ENCODE measurements at regions not wholly inside any gene's neighbourhood (a gene's known extent, or its start where the extent isn't known, plus 50 kb on each side); places are given as distances from the start of the nearest gene placed in this dataset.
"Not testable (repeated sequence)": the region's sequence is repeated elsewhere in the genome, so short reads cannot be mapped to it uniquely, and the experiment has no call there.

GRCh38 chr3:165983284-165983683 lies 146.1 kb upstream of the BCHE start:
- no peaks in the 10 kb centered on the region for H3K4me1 ChIP-seq (ENCODE audit: control insufficient read depth, insufficient read depth, low read length)
- no peaks in the 10 kb centered on the region for H3K9me3 ChIP-seq (ENCODE audit: control insufficient read depth, insufficient read depth, low read depth, low read length)
- POLR2A ChIA-PET: no interaction called here
- CTCF ChIA-PET: no interaction called here
- H3K4me3 ChIP-seq (ENCODE audit: low read depth in 2 of 2, low read length in 2 of 2): no peak overlapping the region
- in situ Hi-C loops (cut with HindIII; ENCODE audit: low pct_unique_long_range_greater_than_20kb, low sequenced_read_pairs) (no loop called here), intact Hi-C loops (cut with micrococcal nuclease; ENCODE audit: unreplicated experiment) (no loop called here)
- BruUV-seq (replicated peaks): no TSS peak
- no peak for ATAC-seq
- H3K27me3 ChIP-seq (ENCODE audit: control insufficient read depth, insufficient read depth, low read length): no peaks in the 10 kb centered on the region
- no peak overlapping the region for H3K27ac ChIP-seq (ENCODE audit: low read length)
- no peak for DNase-seq (ENCODE audit: low read depth, low spot score)
- no peak for TF ChIP-seq TCF7L2 (IDR thresholded peaks at IDR 0.05; ENCODE audit: low read depth, low read length)
- no peak for TF ChIP-seq REST (IDR thresholded peaks at IDR 0.05; ENCODE audit: insufficient read depth in 1 of 2, low read depth in 2 of 2, low read length in 1 of 2)
- no peak for TF ChIP-seq CTCF (IDR thresholded peaks at IDR 0.05)
- TF ChIP-seq POLR2AphosphoS5 (IDR thresholded peaks at IDR 0.05; ENCODE audit: low read depth, low read length): no peak
- no peak for TF ChIP-seq SIN3A (IDR thresholded peaks at IDR 0.05; ENCODE audit: borderline replicate concordance, insufficient read depth, low read depth, low read length)
- no peaks in the 10 kb centered on the region for H3K36me3 ChIP-seq (ENCODE audit: control insufficient read depth, insufficient read depth, low read length)

DNA sequence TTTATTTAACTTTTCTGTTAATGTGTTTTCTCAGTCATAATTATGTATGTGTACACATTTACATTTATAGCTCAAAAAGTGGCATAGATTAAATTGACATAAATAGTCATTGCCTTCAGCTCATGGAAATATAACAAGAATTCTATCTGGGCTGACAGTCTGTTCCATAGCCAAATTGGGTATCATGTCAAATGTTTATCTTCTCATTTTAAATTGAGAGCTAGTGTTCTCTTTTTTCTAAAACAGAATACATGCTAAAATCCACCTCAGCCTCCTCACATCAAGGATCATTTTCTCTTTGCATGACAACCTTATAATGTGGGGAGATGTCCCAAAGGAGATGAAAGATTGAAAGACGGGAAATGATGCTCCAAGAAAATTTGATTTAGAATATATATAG lies 144.1 kb upstream of the BCHE start:
- no peaks in the 10 kb centered on the region for H3K4me1 ChIP-seq (ENCODE audit: control insufficient read depth, insufficient read depth, low read length)
- in situ Hi-C loops (cut with HindIII; ENCODE audit: low pct_unique_long_range_greater_than_20kb, low sequenced_read_pairs) (no loop called here), intact Hi-C loops (cut with micrococcal nuclease; ENCODE audit: unreplicated experiment) (no loop called here)
- no peak for TF ChIP-seq REST (IDR thresholded peaks at IDR 0.05; ENCODE audit: insufficient read depth in 1 of 2, low read depth in 2 of 2, low read length in 1 of 2)
- no peak for TF ChIP-seq CTCF (IDR thresholded peaks at IDR 0.05)
- BruUV-seq (replicated peaks): no TSS peak
- no peak for ATAC-seq
- CTCF ChIA-PET: no interaction called here
- H3K27ac ChIP-seq (ENCODE audit: low read length): no peak overlapping the region
- POLR2A ChIA-PET: no interaction called here
- DNase-seq (ENCODE audit: low read depth, low spot score): no peak
- H3K9me3 ChIP-seq (ENCODE audit: control insufficient read depth, insufficient read depth, low read depth, low read length): no peaks in the 10 kb centered on the region
- no peaks in the 10 kb centered on the region for H3K36me3 ChIP-seq (ENCODE audit: control insufficient read depth, insufficient read depth, low read length)
- no peaks in the 10 kb centered on the region for H3K27me3 ChIP-seq (ENCODE audit: control insufficient read depth, insufficient read depth, low read length)
- H3K4me3 ChIP-seq (ENCODE audit: low read depth in 2 of 2, low read length in 2 of 2): no peak overlapping the region

GRCh38 chr3:165960825-165961224 lies 123.6 kb upstream of the BCHE start:
- H3K27ac ChIP-seq (ENCODE audit: low read length); intact Hi-C loops (cut with micrococcal nuclease; ENCODE audit: unreplicated experiment); H3K4me1 ChIP-seq (ENCODE audit: control insufficient read depth, insufficient read depth, low read length); H3K36me3 ChIP-seq (ENCODE audit: control insufficient read depth, insufficient read depth, low read length); CTCF ChIA-PET; H3K4me3 ChIP-seq (ENCODE audit: low read depth in 2 of 2, low read length in 2 of 2); in situ Hi-C loops (cut with HindIII; ENCODE audit: low pct_unique_long_range_greater_than_20kb, low sequenced_read_pairs); H3K27me3 ChIP-seq (ENCODE audit: control insufficient read depth, insufficient read depth, low read length); POLR2A ChIA-PET; BruUV-seq (replicated peaks); H3K9me3 ChIP-seq (ENCODE audit: control insufficient read depth, insufficient read depth, low read depth, low read length); DNase-seq (ENCODE audit: low read depth, low spot score); ATAC-seq: not testable (repeated sequence)
